HG02852 (cell line): ENCODE measurements at regions not wholly inside any gene's neighbourhood (a gene's known extent, or its start where the extent isn't known, plus 50 kb on each side); places are given as distances from the start of the nearest gene placed in this dataset.
"Not testable (repeated sequence)": the region's sequence is repeated elsewhere in the genome, so short reads cannot be mapped to it uniquely, and the experiment has no call there.

Experiments used
- ATAC-seq: cut with Tn5 transposase; IDR thresholded peaks from one replicate; pipeline ENCODE4 v1.9.1; 2021; ENCODE audit warnings: mild to moderate bottlenecking, moderate library complexity; ENCODE audit not compliant: unreplicated experiment

DNA sequence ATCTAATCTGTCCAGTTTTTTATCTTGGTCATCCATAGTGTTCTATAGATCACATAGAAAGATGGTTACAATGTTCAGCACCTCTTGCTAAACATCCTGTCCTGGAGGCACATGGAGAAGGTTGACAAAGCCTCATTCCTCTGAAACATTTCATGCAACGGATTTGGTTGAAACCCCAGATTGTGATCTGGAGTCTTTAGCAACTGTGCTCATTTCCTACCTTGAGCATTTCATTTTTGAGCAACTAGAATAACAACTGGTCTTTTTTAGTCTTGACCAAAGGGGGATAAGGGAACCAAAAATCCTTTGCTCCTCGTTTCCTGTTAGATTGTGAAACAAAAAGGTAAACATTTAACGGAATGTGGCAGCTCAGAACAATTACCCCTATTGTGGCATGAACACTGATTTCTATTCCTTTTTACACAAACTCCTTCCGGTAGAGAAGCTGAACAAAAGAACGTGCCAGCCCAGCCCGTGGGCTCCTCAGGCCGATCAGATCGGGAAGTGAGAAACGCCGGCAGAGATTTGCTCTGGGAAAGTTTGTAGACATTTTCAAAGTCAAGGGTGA lies 94.7 kb upstream of the ERRFI1 start:
- no peak for ATAC-seq

DNA sequence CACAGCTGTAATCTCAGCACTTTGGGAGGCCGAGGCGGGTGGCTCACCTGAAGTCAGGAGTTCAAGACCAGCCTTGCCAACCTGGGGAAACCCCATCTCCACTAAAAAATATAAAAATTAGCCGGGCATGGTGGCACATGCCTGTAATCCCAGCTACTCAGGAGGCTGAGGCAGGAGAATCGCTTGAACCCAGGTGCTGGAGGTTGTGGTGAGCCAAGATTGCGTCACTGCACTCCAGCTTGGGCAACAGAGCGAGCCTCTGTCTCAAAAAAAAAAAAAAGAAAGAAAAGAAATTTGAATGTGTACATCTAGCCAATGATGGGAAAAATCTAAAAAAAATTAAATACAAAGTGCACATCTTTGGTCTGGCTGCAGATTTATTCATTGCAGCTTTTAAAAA lies 92.6 kb upstream of the ERRFI1 start:
- ATAC-seq: not testable (repeated sequence)

DNA sequence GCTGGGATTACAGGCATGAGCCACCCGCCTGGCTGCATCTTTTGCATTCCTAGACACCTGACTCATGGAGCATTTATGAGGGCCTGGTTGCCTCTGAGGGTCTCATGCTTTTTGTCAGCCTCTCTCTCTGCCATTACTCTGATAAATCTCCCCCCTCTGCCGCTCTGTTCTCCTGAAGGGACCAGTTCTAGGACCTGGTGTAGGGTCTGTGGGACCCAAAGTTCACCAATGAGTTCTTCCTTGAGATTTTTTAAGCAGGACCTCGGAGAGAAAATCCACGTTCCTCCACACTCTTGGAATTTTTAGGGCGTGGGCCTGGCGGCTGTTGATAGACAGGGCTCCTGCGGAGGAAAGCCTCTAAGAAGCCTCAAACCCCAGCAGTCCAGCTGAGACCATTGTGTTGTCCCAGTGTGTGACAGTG lies 91.9 kb upstream of the ERRFI1 start:
- ATAC-seq: no peak

DNA sequence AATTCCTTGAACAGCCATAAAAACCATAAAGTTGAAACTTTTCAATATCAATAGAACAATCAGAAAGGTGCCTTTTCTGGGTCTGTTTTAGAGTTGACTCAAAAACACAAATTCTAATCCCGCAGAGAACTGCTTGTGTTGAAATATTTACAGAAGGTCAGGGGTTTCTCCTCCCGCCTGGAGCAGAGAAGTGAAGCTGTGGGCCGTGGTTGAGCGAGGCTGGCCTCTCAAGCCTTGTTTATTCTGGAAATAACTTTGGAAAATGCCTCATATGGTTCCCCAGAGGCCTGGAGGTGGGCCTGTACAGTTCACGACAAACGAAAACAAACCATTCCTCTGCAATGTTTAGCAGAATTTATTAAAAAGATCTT lies 90.8 kb upstream of the ERRFI1 start:
- ATAC-seq: no peak

DNA sequence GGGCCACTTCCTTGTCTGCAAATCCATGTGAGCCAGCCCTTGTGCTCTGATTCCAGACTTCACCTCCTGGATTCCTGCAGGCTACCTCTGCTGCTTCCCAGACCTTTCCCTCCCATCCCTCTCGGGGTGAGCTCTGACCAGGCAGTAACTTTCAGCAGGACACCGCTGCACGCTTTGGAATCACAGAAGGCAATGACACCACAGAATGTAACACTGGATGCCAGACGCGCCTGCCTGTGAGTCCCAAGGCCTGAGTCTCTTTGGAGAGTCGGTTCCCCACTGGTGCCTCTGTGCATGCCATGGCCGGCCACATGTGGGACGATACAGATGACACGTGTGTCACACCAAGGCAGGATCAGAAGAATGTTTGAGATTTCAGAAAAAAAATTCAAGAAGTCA lies 89.7 kb upstream of the ERRFI1 start:
- ATAC-seq: no peak

DNA sequence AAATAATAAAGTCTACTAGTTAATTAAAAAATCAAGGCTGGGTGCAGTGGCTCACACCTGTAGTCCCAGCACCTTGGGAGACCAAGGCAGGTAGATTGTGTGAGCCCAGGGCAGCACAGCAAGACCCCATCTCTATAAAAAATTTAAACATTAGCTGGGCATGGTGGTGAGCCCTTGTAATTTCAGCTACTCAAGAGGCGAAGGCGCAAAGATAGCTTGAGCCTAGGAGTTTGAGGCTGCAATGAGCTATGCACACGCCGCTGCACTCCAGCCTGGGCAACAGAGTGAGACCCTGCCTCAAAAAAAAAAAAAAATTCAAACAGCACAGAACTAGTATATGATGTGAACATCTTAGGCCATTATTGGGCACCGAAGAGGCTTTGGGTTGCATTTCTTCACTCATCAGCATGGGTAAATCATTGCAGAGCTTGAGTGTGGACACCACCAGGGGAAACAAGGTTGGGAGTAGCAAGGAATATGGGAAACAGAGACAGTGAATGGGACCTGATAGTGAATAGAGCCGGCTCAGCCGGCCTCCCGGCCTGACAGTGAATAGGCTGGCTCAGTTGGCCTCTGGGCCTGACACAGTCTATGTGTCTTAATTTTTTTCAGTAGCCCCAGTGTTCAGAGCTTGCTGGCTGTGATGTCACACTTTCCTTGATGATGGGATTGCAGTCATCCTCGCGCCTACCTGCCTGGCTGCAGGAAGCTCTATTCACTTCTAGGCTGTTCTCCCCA lies 89.1 kb upstream of the ERRFI1 start:
- ATAC-seq: no peak

DNA sequence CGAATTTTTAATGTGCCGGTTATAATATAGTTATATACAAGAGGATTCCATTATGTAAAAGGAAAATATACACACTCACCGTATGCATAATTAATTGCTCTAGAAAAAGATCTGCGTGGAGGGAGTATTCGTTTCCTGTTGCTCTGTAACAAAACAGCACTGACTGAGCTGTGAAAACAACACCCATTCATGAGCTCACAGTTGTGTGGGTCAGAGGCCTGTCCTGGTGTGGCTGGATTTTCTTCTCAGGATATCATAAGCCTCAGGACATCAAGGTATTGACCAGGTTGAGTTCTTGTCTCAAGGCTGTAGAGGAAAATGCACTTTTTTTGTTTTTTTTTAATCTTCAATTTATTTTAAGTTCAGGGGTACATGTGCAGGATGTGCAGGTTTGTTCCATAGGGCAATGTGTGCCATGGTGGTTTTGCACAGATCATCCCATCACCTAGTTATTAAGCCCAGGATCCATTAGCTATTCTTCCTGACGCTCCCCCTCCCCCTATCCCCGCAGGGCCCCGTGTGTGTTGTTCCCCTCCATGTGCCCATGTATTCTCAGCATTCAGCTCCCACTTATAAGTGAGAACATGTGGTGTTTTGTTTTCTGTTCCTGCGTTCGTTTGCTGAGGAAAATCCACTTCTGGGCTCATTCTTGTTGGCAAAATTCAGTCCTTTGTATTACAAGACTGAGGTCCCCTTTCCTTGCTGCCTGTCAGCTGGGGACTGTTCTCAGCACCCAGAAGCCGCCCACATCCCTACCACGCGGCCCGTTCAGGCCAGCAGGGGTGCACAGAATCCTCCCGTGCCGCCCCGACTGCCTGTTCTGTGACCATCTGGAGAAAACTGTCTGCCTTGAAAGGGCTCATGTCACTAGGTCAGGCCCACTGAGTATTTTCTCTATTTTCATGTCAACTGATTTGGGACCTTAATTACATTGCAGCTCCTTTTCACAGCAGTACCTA lies 87.4 kb upstream of the ERRFI1 start:
- no peak for ATAC-seq

DNA sequence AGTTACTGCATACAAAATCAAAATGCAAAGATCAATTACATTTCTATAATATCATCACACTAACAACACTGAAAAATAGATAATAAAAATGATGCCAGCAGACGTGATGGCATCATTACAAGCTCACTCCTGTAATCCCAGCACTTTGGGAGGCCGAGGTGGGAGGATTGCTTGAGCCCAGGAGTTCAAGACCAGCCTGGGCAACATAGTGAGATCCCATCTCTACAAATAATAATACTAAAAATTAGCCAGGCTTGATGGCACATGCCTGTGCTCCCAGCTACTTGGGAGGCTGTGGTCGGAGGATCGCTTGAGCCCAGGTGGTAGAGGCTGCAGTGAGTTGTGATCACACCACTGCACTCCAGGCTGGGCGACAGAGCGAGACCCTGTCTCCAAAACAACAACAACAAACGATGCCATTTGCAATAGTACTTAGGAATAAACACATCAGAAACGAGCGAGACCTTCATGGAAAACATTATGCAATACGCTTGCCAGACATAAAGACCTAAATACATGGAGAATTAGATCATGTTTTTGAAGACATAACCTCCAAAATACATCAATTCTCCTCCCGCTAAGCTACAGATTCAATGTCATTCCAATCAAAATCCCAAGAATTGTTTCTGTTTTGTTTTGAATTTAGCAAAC lies 86.6 kb upstream of the ERRFI1 start:
- ATAC-seq: no peak

DNA sequence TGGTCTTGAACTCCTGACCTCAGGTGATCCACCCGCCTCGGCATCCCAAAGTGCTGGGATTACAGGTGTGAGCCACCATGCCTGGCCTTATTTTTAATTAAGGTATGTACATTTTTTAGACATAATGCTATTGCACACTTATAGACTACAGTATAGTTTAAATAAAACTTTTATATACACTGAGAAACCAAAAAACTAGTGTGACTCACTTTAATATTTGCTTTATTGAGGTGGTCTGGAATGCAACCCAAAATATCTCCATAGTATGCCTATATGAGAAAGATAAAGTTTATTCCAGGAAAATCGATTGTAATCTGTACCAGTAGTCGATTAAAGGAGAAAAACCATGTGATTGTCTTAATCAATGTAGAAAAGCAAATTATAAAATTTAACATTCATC lies 85.5 kb upstream of the ERRFI1 start:
- ATAC-seq: no peak

DNA sequence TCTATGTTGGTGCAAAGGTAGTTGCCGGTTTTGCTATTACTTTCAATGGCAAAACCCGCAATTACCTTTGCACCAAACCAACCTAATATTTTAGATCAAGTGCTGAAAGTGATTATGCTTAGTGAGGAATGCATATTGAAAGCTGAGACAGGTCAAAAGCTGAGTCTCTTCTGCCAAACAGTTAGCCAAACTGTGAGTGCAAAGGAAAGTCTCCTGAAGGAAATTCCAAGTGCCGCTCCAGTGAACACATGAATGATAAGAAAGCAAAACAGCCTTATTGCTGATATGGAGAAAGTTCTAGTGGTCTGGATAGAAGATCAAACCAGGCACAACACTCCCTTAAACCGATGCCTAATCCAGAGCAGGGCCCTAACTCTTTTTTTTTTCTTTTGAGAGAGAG lies 83.1 kb upstream of the ERRFI1 start:
- ATAC-seq: no peak

DNA sequence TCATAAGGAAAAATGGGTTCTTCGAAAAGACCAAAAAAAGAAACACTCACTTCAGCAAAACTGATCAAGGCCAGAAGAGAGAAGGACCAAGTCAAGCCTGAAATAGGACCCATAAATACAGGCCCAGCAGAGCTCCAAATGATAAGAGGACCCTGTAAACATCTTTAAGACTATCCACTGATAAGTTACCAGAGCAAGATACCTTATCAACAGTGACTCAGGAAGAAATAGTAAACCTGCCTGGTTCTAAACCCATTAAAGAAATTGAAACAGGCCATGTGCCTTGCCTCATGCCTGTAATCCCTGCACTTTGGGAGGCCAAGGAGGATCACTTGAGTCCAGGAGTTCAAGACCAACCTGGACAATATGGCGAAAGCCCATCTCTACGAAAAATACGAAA lies 81.8 kb upstream of the ERRFI1 start:
- ATAC-seq: no peak

DNA sequence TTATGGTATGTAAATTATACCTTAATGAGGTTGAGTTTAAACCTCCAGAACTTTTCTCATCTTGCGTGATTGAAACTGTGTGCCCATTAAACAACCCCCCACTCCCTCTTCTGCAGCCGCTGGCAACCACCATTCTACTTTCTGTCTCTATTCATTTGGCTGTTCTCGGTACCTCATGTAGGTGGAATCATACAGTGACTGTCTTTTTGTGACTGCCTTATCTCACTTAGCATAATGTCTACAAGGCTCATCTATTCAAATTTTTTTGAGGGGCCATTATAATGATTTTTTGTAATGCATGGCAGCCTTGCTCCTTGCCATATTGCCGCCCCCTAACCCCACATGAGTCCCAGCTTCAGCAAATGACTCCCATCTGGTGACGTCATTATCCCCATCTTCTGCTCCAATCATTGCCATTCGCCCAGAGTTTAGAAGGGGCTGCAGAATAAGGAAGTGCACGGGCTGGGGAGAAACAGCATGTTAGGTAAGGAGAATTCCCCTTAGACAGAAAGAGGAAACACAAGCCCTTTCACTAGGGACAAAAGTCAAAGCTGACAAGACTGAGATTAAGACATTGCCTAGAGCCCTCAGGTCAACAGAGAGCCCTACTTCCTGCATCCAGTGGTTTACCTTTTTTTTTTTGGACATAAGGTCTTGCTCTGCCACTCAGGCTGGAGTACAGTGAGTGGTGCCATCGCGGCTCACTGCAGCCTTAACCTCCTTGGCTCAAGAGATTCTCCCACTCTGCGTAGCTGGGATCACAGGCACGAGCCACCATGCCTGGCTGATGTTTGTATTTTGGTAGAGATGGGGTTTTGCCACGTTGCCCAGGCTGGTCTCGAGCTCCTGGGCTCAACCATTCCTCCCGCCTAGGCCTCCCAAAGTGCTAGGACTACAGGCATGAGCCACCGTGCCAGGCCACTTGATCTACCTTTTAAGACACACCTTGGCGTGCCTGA lies 78.4 kb upstream of the ERRFI1 start:
- no peak for ATAC-seq

DNA sequence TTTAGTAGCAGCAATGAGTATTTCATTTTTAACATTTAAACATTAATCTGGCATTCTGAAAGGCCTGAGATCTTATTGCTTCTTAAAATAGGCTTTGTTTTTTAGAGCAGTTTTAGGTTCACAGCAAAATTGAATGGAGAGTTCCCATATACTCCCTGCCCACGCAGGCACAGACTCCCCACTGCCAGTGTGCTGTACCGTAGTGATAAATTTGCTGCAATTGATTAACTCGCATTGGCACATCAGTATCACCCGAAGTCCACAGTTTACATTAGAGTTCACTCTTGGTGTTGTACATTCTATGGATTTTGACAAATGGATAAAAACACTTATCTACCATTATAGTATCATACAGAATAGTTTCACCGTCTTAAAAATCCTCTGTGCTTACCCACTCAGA lies 71.8 kb upstream of the ERRFI1 start:
- no peak for ATAC-seq

DNA sequence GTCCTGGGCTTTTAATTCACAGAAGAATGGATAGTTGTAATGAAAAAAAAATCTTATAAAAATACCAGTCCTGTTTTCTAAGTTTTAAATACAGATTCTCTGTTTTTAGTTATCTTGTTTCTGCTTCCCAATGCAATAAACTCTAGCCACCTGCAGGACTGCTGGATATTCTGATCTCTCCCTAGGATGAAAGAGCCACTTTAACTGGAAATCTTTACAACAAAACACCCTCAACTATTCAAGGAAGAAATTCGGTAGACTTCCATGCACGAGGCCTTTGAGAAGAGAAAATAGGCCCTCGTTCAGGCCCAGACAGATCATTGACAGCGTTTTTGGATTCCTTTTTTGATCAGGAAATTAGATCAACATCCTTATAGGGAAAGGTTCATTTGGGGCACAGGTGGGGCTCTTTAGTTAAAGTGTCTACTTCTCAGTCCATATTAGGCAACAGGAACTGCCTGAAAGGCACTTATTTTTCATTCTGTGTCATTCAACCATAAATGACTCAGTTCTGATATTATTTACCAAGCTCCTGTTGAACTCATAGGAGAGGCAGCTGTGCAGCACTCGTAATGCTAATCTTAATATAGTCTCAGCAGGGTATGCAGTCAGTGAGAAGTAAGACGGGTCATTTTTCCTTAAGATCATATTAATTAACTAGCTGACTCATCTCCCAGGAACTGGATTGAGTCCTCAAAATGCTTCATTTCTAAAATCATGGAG lies 71.1 kb upstream of the ERRFI1 start:
- ATAC-seq: peak; percentile 85

DNA sequence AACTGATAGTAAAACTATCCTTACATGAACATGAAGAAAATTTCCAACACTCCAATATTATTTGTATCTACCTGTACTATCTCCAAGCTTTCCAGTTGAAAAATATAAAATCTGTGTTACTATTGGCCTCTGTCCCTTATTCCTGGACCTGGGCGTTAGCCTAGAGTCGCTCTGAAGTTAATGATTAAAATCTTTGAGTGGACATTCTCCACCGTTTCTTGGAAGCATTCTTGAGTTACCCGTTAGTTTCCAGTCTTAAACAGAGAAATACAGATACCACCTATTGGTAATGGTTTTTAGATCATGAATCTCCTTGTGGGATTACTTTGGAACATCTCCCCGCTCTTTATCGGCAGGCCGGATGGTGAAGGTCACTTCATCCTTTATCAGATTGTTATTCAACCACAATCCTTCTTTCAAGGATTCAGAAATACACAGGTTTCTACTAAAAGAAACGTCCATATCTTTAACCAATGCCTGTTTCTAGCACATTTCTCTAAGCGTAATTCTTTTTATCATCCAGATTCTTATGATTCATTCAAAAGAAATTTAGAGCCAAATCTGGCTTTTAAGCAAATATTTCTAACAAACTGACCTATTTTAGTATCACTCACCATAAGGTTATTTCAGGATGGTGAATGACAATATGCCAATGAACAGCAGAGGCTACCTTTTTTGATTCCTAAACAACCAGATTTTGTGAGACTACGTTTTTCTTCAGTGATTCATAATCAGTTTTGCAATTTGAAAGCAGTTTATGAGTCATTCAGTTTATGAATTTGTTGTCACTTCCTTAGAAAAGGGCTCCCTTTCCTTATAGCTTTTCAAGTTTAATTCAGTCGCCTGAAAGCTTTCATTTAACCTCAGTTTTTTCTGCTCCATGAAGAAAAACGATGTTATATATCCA lies 70.2 kb upstream of the ERRFI1 start:
- ATAC-seq: no peak

DNA sequence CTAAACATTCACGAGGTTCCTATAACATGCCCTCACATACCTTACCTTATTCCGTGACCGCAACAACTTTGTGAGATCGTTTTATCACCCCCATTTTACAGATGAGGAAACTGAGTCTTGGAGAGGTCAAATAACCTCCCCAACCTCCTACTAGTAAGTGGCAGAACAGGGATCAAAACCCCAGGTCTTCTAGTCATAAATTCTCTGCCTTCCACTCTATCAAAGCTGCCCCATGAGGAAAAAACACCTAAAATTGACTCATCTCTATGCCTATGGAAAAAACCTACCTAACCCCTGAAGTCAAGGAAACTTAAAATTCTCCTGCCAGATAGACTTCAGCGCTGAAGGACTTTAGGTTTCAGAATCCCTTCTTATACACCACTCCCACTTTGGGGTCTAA lies 69.5 kb upstream of the ERRFI1 start:
- no peak for ATAC-seq

DNA sequence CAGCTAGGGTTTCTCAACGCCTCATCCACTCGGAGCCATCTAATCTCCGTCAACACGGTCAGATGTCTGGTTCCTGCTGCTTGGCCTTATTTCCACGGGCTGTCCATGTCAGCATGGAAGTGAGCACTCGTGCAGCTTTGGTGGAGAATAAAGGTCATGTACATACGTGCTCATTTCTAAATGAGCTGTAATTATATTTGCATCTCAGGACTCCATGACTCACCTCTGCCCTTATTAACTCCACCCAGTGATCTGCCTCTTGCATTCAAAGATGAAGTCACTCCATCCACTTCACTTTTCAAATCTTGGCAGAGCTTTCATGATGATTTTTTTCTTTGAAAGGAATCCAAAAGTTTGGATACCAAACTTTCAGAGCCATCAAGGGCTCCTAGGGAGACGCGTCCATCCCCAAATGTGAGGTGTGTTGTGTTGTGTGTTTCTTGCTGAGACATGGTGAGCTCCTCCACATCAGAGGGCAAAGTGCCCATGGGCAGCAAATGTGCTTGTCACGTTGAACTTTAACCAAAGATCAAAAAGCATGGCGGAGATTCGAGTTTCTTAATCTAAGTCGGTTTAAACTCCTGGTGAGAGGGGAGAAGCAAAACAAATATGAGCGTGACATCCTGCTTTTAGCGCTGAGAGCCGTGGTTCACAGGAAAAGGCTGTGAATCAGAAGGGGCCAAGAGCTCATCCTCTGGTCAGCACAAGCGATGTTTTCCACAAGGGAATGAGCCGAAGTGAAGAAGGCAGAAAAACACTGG lies 68.6 kb upstream of the ERRFI1 start:
- no peak for ATAC-seq
